OCI-LY3 (cell line): ENCODE measurements at regions not wholly inside any gene's neighbourhood (a gene's known extent, or its start where the extent isn't known, plus 50 kb on each side); places are given as distances from the start of the nearest gene placed in this dataset.

ENCODE experiments used
- EZH2phosphoT487 ChIP-seq: fragments of 200-600 bp; shearing (Covaris generic); IDR thresholded peaks from 2 replicates; pipeline ENCODE4 v1.6.1; 2018; ENCODE audit warnings: antibody characterized with exemption, mixed run types, low read depth
- TF ChIP-seq, protein P1 (sequence below): fragments of 200-600, 300-600 bp; sonication (generic); IDR thresholded peaks from 2 replicates; pipeline ENCODE4 v1.5.1; 2014; ENCODE audit warnings: antibody characterized with exemption, low read length, low read depth

DNA sequence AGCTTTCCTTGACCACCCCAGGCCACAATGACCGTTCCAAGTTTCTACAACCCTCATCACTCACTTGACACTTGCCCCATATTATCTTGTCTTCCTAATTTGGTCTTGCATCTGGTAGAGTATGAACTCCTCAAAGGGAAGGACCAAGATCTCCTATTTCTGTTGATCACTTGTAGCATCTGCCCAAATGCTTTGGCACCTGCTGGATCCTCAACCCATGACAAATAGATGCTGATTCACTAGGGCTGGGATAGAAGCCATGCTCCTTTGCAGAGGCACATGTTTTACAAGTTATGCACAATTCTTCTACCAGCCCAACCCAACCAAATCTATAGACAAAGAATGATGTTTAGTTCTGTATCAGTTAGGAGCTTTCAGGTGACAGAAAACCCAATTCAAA, 110.7 kb downstream of the UNC5CL start:
- TF ChIP-seq, protein P1, sequence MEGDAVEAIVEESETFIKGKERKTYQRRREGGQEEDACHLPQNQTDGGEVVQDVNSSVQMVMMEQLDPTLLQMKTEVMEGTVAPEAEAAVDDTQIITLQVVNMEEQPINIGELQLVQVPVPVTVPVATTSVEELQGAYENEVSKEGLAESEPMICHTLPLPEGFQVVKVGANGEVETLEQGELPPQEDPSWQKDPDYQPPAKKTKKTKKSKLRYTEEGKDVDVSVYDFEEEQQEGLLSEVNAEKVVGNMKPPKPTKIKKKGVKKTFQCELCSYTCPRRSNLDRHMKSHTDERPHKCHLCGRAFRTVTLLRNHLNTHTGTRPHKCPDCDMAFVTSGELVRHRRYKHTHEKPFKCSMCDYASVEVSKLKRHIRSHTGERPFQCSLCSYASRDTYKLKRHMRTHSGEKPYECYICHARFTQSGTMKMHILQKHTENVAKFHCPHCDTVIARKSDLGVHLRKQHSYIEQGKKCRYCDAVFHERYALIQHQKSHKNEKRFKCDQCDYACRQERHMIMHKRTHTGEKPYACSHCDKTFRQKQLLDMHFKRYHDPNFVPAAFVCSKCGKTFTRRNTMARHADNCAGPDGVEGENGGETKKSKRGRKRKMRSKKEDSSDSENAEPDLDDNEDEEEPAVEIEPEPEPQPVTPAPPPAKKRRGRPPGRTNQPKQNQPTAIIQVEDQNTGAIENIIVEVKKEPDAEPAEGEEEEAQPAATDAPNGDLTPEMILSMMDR = no peak
- no peak for TF ChIP-seq EZH2phosphoT487
